M059J (cell line): ENCODE measurements at regions not wholly inside any gene's neighbourhood (a gene's known extent, or its start where the extent isn't known, plus 50 kb on each side); places are given as distances from the start of the nearest gene placed in this dataset.
"Not testable (repeated sequence)": the region's sequence is repeated elsewhere in the genome, so short reads cannot be mapped to it uniquely, and the experiment has no call there.

Experiments
- DNase-seq: peaks from one replicate; pipeline ENCODE4 v3.0.0-alpha.2; 2012; ENCODE audit warnings: low read depth

GRCh38 chr16:33913601-33914000, 454.2 kb downstream of the TP53TG3F start:
- DNase-seq = not testable (repeated sequence)

DNA sequence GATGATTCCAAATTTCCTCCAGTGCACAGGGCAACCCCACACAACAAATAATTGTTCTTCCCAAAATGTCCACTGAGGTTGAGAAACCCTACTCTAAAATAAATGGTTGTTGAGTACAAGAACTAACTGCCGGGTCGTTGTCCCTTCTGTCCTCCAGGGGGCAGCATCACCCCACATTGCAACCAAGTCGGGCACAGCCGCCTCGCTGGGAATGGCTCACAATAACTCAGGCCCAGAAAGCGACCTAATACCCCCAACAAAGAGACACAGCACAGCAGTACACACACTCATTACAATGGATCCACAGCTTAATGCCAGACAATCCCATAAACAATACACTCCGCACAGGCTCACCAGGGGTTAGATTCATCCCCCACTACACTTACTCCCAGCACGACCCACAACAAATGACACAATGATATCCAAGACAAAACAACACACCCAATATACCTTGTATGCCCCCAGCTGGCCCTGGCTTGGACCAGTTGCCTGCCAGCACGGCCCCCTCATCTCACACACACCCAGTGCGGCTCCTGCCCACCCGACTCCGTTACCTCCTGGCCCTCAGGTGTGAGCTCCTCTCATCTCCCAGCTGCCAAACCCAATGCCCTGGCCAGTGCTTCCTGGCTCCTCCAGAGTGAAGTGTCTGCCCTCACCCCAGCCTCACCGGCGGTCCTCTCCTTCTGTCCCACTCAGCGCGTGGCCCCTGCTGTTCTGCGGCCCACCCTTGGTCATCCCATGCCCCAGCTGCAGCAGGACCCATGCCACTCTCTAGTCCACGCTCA, 461.5 kb downstream of the TP53TG3F start:
- not testable (repeated sequence) for DNase-seq

- not testable (repeated sequence) for DNase-seq
Observed at GRCh38 chr16:33922914-33923313, 463.5 kb downstream of the TP53TG3F start.

DNA sequence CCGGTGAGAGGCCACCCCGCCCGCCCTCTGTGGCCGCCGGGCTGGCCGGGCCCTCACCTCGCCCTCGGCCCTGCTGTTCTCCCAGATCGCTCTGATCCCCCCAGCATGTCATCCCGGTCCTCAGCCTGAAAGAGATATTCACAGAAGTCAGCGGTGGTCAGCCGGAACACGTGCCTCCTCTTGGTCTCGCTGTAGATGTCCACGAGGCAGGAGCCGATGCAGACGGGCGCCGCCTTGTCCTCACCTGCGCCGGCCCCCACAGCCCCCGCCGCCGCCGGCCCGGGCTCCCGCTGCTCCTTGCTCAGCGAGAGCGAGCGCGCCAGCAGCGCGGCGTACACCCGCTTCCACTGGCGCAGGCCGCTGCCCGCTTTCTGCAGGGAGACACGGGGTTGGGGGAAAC, 468.6 kb downstream of the TP53TG3F start:
- DNase-seq = not testable (repeated sequence)

DNA sequence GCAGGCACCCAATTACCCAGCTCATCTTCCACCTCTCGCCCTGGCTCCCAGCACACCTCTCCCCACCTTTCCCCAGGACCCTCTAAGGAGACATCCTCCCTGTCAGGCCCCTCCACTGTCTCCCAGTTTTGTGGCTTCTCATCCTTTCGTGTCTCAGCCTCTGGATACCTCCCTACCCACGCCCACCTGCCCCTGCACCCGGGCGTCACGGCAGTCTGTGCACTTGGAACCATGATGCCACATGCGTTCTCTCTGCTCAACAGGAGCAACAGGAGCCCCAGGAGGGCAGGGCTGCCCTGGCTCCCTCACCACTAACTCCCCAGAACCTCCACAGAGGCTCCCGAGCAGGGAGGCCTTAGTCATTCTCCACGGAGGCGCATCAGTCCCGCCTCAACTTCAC, 472.8 kb downstream of the TP53TG3F start:
- DNase-seq = not testable (repeated sequence)

- not testable (repeated sequence) for DNase-seq
Observed at GRCh38 chr16:33933039-33933438, 473.6 kb downstream of the TP53TG3F start.

DNA sequence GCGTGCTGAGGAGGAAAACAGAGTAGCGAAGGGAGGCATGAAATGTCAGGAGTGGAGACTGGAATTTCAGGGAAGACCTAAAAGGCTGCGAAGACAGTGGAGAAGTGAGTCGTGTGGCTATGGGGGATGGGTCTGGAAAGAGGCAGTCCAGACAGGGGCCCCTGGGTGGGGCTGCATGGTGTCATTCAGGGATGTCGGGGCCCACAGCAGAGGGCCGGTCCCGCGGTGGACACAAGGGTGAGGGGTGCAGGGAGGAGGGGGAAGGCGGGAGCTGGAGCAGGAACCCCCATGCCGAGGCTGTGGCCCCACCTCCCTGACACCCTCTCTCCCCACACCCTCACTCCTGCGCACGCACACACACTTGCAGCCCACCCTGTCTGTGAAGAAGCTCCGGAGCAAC, 476.4 kb downstream of the TP53TG3F start:
- not testable (repeated sequence) for DNase-seq

DNA sequence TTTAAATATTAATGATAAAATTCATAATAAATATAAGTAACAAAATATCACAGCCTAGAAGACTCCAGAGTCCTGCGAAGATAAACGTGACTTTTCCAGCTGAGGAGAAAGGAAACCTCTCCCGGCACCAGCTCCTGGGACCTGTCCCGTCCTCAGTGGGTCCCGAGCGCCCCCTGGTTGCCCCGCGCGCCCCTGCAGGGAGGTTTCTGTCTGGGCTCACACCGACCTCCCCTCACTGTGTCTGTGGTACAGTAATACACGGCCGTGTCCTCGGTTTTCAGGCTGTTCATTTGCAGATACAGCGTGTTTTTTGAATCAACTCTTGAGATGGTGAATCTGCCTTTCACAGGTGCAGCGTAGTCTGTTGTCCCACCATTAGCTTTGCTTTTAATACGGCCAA, 478.7 kb downstream of the TP53TG3F start:
- DNase-seq = not testable (repeated sequence)

- DNase-seq = not testable (repeated sequence)
Observed at GRCh38 chr16:33961536-33961935, 502.1 kb downstream of the TP53TG3F start.

DNA sequence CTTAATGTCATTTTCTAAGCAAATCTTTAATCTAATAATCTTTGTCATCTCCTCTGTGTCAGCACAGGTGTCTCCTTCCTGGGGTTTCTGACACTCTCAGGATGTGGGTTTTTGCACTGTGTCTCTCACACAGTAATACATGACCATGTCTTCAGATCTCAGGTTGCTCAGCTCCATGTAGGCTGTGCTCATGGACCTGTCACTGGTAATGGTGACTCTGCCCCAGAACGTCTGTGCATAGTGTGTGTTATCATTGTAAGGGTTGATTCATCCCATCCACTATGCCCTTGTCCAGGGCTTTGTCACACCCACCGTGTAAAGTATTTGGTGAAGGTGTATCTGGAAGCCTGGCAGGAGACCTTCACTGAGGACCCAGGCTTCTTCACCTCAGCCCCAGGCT, 506.1 kb downstream of the TP53TG3F start:
- not testable (repeated sequence) for DNase-seq

DNA sequence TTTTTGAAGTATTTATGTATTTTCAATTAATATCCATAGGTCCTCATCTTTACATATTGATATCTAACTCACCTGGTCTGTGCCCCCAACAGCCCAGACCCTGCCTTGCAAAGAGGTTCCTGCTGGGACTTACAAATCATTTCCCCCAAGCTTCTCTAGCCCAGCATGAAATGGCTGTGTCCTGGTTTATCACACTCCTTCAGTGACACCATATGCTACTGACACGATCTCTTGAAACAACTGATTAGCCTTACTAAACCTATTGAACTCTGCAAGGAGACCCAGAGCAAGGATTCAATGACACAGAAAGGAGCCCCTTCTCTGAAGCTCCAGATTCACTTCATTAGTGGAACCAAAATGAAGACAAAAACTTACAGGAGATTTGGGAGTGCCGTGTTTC, 507.4 kb downstream of the TP53TG3F start:
- DNase-seq = not testable (repeated sequence)

DNA sequence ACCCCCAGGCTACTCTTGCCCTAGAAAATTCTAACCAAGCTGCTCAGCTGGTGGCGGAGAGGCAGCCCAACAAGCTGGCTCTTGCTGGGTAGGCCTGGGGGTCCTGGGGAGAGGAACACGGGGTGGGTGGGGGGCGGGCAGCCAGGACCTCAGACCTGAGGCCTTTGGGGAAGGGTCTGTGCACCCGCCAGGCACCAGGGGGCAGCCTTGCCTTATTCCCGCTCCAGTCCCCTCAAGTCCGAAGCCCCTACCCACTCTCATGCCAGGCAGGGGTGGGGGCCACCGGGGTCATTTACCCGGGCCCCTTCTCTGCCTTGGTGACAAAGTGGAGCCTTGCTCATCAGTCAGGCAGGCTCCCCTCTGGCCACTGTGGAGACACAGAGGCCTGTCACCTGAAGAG, 515.1 kb downstream of the TP53TG3F start:
- not testable (repeated sequence) for DNase-seq

GRCh38 chr16:33975744-33976143, 516.3 kb downstream of the TP53TG3F start:
- DNase-seq = not testable (repeated sequence)

DNA sequence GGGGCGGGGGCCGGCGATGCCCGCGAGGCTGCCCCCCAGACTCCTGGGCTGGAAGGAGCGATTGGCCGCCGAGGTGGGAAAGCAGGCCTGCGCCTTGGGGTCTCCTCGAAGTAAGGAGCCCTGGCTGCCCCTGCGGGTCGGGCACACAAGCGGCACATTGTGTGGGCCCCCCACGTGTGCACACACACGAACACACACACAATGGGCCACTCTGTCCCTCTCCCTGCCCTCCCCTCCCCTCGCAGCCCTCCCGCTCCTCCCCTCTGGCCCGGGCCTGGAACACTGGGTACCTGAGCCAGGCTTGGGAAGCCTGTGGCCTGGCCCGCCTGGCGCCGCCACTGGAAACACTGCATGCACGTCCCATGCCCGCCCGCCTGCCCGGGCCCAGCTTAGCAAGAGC, 517.1 kb downstream of the TP53TG3F start:
- not testable (repeated sequence) for DNase-seq

DNA sequence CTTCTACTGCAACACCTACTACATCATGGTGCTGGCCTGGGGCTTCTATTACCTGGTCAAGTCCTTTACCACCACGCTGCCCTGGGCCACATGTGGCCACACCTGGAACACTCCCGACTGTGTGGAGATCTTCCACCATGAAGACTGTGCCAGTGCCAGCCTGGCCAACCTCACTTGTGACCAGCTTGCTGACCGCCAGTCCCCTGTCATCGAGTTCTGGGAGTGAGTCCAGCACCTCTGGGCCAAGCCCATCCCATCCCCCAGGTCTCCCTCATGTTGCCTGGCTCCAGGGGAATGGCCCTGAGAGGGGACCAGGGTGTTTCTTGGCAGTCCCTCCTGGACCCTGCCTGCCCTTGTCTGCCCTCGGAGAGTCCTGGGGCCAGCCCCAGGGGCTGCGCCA, 519.4 kb downstream of the TP53TG3F start:
- DNase-seq = not testable (repeated sequence)

DNA sequence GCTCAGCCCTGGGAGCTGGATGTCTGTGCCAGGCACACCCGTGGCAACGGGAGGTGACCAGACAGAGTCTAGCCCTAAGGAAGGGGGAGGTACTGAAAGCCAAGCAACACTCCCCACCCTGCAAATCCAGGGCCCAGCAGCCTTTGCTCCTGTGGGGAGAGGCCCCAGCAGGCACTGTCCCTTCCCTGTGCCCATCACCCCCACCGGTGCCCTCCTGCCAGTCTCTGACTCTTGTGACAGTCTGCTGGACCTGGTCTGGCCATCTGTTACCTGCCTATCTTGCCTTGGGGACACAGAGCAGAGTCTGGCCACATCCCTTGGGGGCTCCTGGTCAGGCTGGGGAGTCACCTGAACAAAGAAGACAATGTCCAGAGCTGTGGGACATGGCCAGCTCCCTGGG, 520.2 kb downstream of the TP53TG3F start:
- DNase-seq = not testable (repeated sequence)

- not testable (repeated sequence) for DNase-seq
Observed at GRCh38 chr16:33980736-33981135, 521.3 kb downstream of the TP53TG3F start.

DNA sequence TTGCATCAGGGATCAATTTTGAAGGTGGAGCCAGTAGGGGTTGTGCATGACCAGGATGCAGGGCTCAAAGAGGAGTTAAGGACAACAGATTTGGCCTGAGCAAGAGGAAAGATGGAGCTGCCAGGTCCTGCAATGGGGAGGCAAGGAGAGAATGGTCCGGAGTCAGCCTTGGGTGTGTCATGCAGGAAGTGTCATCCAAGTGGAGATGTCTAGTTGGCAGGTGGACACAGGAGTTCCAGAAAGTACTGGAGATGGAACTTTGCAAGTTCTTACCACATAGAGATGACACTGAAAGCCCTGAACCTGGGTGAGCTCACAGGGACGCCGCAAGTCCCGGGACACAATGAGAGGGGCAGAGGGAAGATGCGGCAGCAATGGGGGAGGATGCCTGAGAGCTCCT, 525.0 kb downstream of the TP53TG3F start:
- not testable (repeated sequence) for DNase-seq

GRCh38 chr16:33986521-33986920, 527.1 kb downstream of the TP53TG3F start:
- DNase-seq = not testable (repeated sequence)

DNA sequence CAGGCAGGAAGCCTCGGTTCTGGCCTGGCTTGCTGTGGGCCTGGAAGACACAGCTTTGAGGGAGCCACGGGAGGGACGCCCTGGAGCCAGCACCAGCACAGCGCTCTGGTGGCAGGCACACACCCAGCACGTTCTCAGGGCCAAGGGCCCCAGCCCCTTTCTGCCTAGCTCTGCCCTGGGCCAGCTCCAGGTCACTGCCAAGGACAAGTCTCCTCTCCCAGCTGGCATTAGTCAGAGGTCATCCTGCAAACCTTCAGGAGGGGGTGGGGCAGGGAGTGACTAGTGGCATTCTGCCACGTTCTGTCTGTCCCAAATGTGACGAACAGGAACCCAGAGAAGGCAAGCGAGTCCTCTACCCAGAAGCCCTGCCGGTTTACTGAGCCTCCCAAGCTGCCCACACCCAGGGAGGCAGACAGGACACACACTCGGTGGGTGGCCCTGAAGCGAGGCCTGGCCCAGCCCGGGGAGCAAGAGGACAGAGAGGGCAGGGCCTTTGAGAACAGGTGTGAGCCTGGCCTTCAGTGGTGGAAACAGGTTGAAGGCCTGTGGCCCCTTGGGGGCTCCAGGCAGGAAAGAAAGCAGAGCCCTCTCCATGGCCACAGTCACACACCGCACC, 528.0 kb downstream of the TP53TG3F start:
- not testable (repeated sequence) for DNase-seq

GRCh38 chr16:33988012-33988411, 528.6 kb downstream of the TP53TG3F start:
- DNase-seq = not testable (repeated sequence)

- DNase-seq = not testable (repeated sequence)
Observed at GRCh38 chr16:33990488-33990887, 531.1 kb downstream of the TP53TG3F start.

DNA sequence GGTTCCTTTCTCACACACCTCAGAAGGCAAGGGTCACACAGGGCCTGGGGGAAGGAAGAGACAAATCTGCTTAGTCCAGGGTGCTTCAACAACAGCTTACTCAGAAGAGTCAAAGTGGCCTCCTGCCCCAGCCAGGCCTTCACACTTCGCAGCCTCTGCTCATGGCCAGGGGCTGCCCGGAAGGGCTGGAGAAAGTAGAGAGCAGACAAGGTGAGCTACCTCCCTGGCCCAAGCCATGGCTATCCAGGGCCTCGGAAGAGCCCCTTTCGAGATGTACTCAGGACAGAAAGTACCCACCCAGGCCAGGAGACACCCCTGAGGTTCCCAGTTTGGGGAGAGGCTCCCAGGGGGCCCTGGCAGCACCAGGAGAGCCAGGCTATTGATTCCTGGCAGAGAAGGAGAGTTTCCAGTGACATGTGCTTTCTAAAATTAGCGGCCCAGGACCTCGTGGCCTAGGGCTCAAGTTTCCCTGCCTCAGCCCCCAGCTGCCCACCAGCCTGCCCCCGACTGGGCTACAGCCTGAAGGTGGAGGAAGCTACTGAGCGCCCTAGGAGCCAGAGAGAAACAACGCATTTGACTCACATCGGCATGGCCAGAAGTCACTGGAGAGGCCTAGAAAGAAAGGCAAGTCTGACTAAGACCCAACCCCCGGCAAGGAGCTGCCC, 533.2 kb downstream of the TP53TG3F start:
- DNase-seq = not testable (repeated sequence)
